HG03354 (cell line): ENCODE measurements at regions not wholly inside any gene's neighbourhood (a gene's known extent, or its start where the extent isn't known, plus 50 kb on each side); places are given as distances from the start of the nearest gene placed in this dataset.
A peak's percentile ranks its signal among the peaks of the same experiment; 100 is the strongest.
"Not testable (repeated sequence)": the region's sequence is repeated elsewhere in the genome, so short reads cannot be mapped to it uniquely, and the experiment has no call there.

Source experiments
- ATAC-seq: cut with Tn5 transposase; IDR thresholded peaks from one replicate; pipeline ENCODE4 v1.9.1; 2021; ENCODE audit warnings: mild to moderate bottlenecking; ENCODE audit not compliant: unreplicated experiment, poor library complexity, severe bottlenecking

GRCh38 chr5:106089073-106089472 lies 1581.7 kb downstream of the EFNA5 start:
- ATAC-seq: no peak

- no peak for ATAC-seq
Measured at GRCh38 chr5:106088462-106088861, 1582.3 kb downstream of the EFNA5 start.

- no peak for ATAC-seq
Measured at GRCh38 chr5:106086352-106086751, 1584.4 kb downstream of the EFNA5 start.

GRCh38 chr5:106085556-106085955 lies 1585.2 kb downstream of the EFNA5 start:
- no peak for ATAC-seq

- no peak for ATAC-seq
Measured at GRCh38 chr5:106085136-106085535, 1585.6 kb downstream of the EFNA5 start.

GRCh38 chr5:106080535-106080934 lies 1590.2 kb downstream of the EFNA5 start:
- ATAC-seq: no peak

GRCh38 chr5:106076655-106077054 lies 1594.1 kb downstream of the EFNA5 start:
- no peak for ATAC-seq

- no peak for ATAC-seq
Measured at GRCh38 chr5:106072208-106072607, 1598.5 kb downstream of the EFNA5 start.

- no peak for ATAC-seq
Measured at GRCh38 chr5:106047341-106047740, 1623.4 kb downstream of the EFNA5 start.

- not testable (repeated sequence) for ATAC-seq
Measured at GRCh38 chr5:106032069-106032468, 1638.7 kb downstream of the EFNA5 start.

- no peak for ATAC-seq
Measured at GRCh38 chr5:106028314-106028713, 1642.4 kb downstream of the EFNA5 start.

GRCh38 chr5:106020894-106021293 lies 1649.8 kb downstream of the EFNA5 start:
- ATAC-seq: no peak

- ATAC-seq: no peak
Measured at GRCh38 chr5:106019261-106019660, 1651.5 kb downstream of the EFNA5 start.

GRCh38 chr5:106017243-106017857 lies 1653.4 kb downstream of the EFNA5 start:
- no peak for ATAC-seq

GRCh38 chr5:106014262-106014661 lies 1656.5 kb downstream of the EFNA5 start:
- peak; percentile 54 for ATAC-seq

GRCh38 chr5:106006242-106006641 lies 1664.5 kb downstream of the EFNA5 start:
- no peak for ATAC-seq

GRCh38 chr5:105998991-105999390 lies 1671.7 kb downstream of the EFNA5 start:
- ATAC-seq: not testable (repeated sequence)

GRCh38 chr5:105993027-105993426 lies 1677.7 kb downstream of the EFNA5 start:
- ATAC-seq: no peak

GRCh38 chr5:105982526-105982925 lies 1688.2 kb downstream of the EFNA5 start:
- no peak for ATAC-seq

- ATAC-seq: no peak
Measured at GRCh38 chr5:105978011-105978410, 1692.7 kb downstream of the EFNA5 start.

GRCh38 chr5:105977163-105977562 lies 1693.6 kb downstream of the EFNA5 start:
- ATAC-seq: no peak

GRCh38 chr5:105970919-105971318 lies 1699.8 kb downstream of the EFNA5 start:
- ATAC-seq: no peak
